ENCODE measurements at regions not wholly inside any gene's neighbourhood (a gene's known extent, or its start where the extent isn't known, plus 50 kb on each side); places are given as distances from the start of the nearest gene placed in this dataset.

- TF ChIP-seq CTCF (IDR thresholded peaks at IDR 0.05; ENCODE audit: borderline replicate concordance, extremely low read depth, low read length, poor library complexity, severe bottlenecking) = no peak
- TF ChIP-seq EZH2 (IDR thresholded peaks at IDR 0.05; ENCODE audit: borderline replicate concordance, low read depth, low read length, severe bottlenecking) = no peak
Measured at GRCh38 chr14:101153691-101154090, 250.2 kb upstream of the RTL1 start.
